Immature natural killer cell (primary cell): ENCODE measurements at regions not wholly inside any gene's neighbourhood (a gene's known extent, or its start where the extent isn't known, plus 50 kb on each side); places are given as distances from the start of the nearest gene placed in this dataset.

Source experiments
- DNase-seq, 3 donors: peaks; one replicate each; pipeline ENCODE4 v3.0.0; 2022; ENCODE audit warnings: mixed read lengths in 1 of 3
- H3K27ac Mint-ChIP-seq, 6 donors: one replicate each; pipeline ENCODE4 v1.8.0; 2020; ENCODE audit warnings: mixed read lengths in 6 of 6, mild to moderate bottlenecking in 5 of 6, inconsistent platforms in 4 of 6, moderate library complexity in 3 of 6
- H3K27me3 Mint-ChIP-seq, 3 donors: one replicate each; pipeline ENCODE4 v1.8.0; 2020 to 2021; ENCODE audit warnings: low read depth in 3 of 3, mild to moderate bottlenecking in 3 of 3, mixed read lengths in 3 of 3, moderate library complexity in 3 of 3, inconsistent platforms in 1 of 3
- H3K36me3 Mint-ChIP-seq, 3 donors: one replicate each; pipeline ENCODE4 v1.8.0; 2020; ENCODE audit warnings: mixed read lengths in 3 of 3, inconsistent platforms in 2 of 3, mild to moderate bottlenecking in 2 of 3
- H3K4me1 Mint-ChIP-seq, 2 donors: one replicate each; pipeline ENCODE4 v1.8.0; 2020; ENCODE audit warnings: inconsistent platforms in 2 of 2, mild to moderate bottlenecking in 2 of 2, mixed read lengths in 2 of 2, moderate library complexity in 1 of 2
- H3K4me3 Mint-ChIP-seq, 5 donors: one replicate each; pipeline ENCODE4 v1.8.0; 2020; ENCODE audit warnings: mild to moderate bottlenecking in 5 of 5, mixed read lengths in 5 of 5, inconsistent platforms in 3 of 5, moderate library complexity in 3 of 5
- H3K9me3 Mint-ChIP-seq, 6 donors: one replicate each; pipeline ENCODE4 v1.8.0; 2020; ENCODE audit warnings: mild to moderate bottlenecking in 6 of 6, mixed read lengths in 6 of 6, inconsistent platforms in 4 of 6, moderate library complexity in 3 of 6

GRCh38 chr13:107907065-107907805 lies 308.1 kb downstream of the LIG4 start:
- no peak for DNase-seq
- Mint-ChIP-seq H3K27ac (no peak overlapping the region), H3K9me3 (peaks cover 8 to 36% (median 22%) of the 10 kb centered on the region in 6 donors), H3K27me3 (peaks cover 0 to 5% (median 0%) of the 10 kb centered on the region in 3 donors), H3K36me3 (no peaks in the 10 kb centered on the region), H3K4me3 (no peak overlapping the region), H3K4me1 (no peaks in the 10 kb centered on the region)

GRCh38 chr13:107906131-107906530 lies 309.2 kb downstream of the LIG4 start:
- no peak overlapping the region for H3K4me3 Mint-ChIP-seq
- H3K27me3 Mint-ChIP-seq, result peaks cover 0 to 5% (median 0%) of the 10 kb centered on the region in 3 donors
- H3K4me1 Mint-ChIP-seq, result no peaks in the 10 kb centered on the region
- H3K36me3 Mint-ChIP-seq, result no peaks in the 10 kb centered on the region
- H3K9me3 Mint-ChIP-seq, result peaks cover 8 to 36% (median 18%) of the 10 kb centered on the region in 6 donors
- DNase-seq, result no peak
- H3K27ac Mint-ChIP-seq, result no peak overlapping the region

- Mint-ChIP-seq H3K4me3 (no peak overlapping the region), H3K27me3 (no peaks in the 10 kb centered on the region), H3K36me3 (no peaks in the 10 kb centered on the region), H3K9me3 (peaks cover 0 to 16% (median 9%) of the 10 kb centered on the region in 6 donors), H3K4me1 (no peaks in the 10 kb centered on the region), H3K27ac (no peak overlapping the region)
- DNase-seq, result no peak
Measured at GRCh38 chr13:107901996-107902562, 313.3 kb downstream of the LIG4 start.

GRCh38 chr13:107901230-107901629 lies 314.1 kb downstream of the LIG4 start:
- Mint-ChIP-seq H3K4me3 (no peak overlapping the region), H3K27ac (no peak overlapping the region), H3K27me3 (no peaks in the 10 kb centered on the region), H3K36me3 (no peaks in the 10 kb centered on the region), H3K9me3 (peaks cover 0 to 22% (median 10%) of the 10 kb centered on the region in 6 donors), H3K4me1 (no peaks in the 10 kb centered on the region)
- no peak for DNase-seq

- DNase-seq, result no peak
- Mint-ChIP-seq H3K27me3 (no peaks in the 10 kb centered on the region), H3K9me3 (peaks cover 0 to 26% (median 11%) of the 10 kb centered on the region in 6 donors), H3K36me3 (no peaks in the 10 kb centered on the region), H3K4me3 (no peak overlapping the region), H3K4me1 (no peaks in the 10 kb centered on the region), H3K27ac (no peak overlapping the region)
Measured at GRCh38 chr13:107900775-107901174, 314.6 kb downstream of the LIG4 start.

- H3K9me3 Mint-ChIP-seq, result peaks cover 14 to 62% (median 21%) of the 10 kb centered on the region in 6 donors
- H3K4me1 Mint-ChIP-seq, result no peaks in the 10 kb centered on the region
- H3K27me3 Mint-ChIP-seq, result peaks cover 0 to 2% (median 0%) of the 10 kb centered on the region in 3 donors
- H3K4me3 Mint-ChIP-seq, result no peak overlapping the region
- H3K36me3 Mint-ChIP-seq, result no peaks in the 10 kb centered on the region
- no peak for DNase-seq
- no peak overlapping the region for H3K27ac Mint-ChIP-seq
Measured at GRCh38 chr13:107886118-107886517, 329.2 kb downstream of the LIG4 start.

- H3K4me3 Mint-ChIP-seq, result no peak overlapping the region
- peaks cover 14 to 53% (median 21%) of the 10 kb centered on the region in 6 donors for H3K9me3 Mint-ChIP-seq
- no peaks in the 10 kb centered on the region for H3K4me1 Mint-ChIP-seq
- no peaks in the 10 kb centered on the region for H3K36me3 Mint-ChIP-seq
- no peak overlapping the region for H3K27ac Mint-ChIP-seq
- no peak for DNase-seq
- H3K27me3 Mint-ChIP-seq, result peaks cover 0 to 2% (median 0%) of the 10 kb centered on the region in 3 donors
Measured at GRCh38 chr13:107884564-107884963, 330.8 kb downstream of the LIG4 start.

GRCh38 chr13:107883561-107884175 lies 331.7 kb downstream of the LIG4 start:
- DNase-seq, result no peak
- Mint-ChIP-seq H3K27me3 (peaks cover 0 to 2% (median 0%) of the 10 kb centered on the region in 3 donors), H3K36me3 (no peaks in the 10 kb centered on the region), H3K4me1 (no peaks in the 10 kb centered on the region), H3K9me3 (peaks cover 11 to 50% (median 18%) of the 10 kb centered on the region in 6 donors), H3K27ac (no peak overlapping the region), H3K4me3 (no peak overlapping the region)

GRCh38 chr13:107882708-107883560 lies 332.4 kb downstream of the LIG4 start:
- no peaks in the 10 kb centered on the region for H3K36me3 Mint-ChIP-seq
- H3K4me1 Mint-ChIP-seq, result no peaks in the 10 kb centered on the region
- DNase-seq, result no peak
- peaks cover 0 to 2% (median 0%) of the 10 kb centered on the region in 3 donors for H3K27me3 Mint-ChIP-seq
- H3K27ac Mint-ChIP-seq, result no peak overlapping the region
- no peak overlapping the region for H3K4me3 Mint-ChIP-seq
- peaks cover 10 to 50% (median 18%) of the 10 kb centered on the region in 6 donors for H3K9me3 Mint-ChIP-seq

- Mint-ChIP-seq H3K27me3 (peaks cover 0 to 2% (median 0%) of the 10 kb centered on the region in 3 donors), H3K9me3 (peaks cover 10 to 49% (median 17%) of the 10 kb centered on the region in 6 donors), H3K27ac (no peak overlapping the region), H3K36me3 (no peaks in the 10 kb centered on the region), H3K4me3 (no peak overlapping the region), H3K4me1 (no peaks in the 10 kb centered on the region)
- no peak for DNase-seq
Measured at GRCh38 chr13:107881362-107881761, 334.0 kb downstream of the LIG4 start.

- Mint-ChIP-seq H3K27me3 (peaks cover 0 to 2% (median 0%) of the 10 kb centered on the region in 3 donors), H3K9me3 (peaks cover 7 to 35% (median 12%) of the 10 kb centered on the region in 6 donors), H3K27ac (no peak overlapping the region), H3K36me3 (no peaks in the 10 kb centered on the region), H3K4me3 (no peak overlapping the region), H3K4me1 (no peaks in the 10 kb centered on the region)
- no peak for DNase-seq
Measured at GRCh38 chr13:107874456-107874855, 340.9 kb downstream of the LIG4 start.

- H3K27me3 Mint-ChIP-seq, result peaks cover 0 to 2% (median 0%) of the 10 kb centered on the region in 3 donors
- DNase-seq, result no peak
- H3K36me3 Mint-ChIP-seq, result no peaks in the 10 kb centered on the region
- H3K9me3 Mint-ChIP-seq, result peaks cover 2 to 32% (median 14%) of the 10 kb centered on the region in 6 donors
- no peak overlapping the region for H3K27ac Mint-ChIP-seq
- H3K4me3 Mint-ChIP-seq, result no peak overlapping the region
- no peaks in the 10 kb centered on the region for H3K4me1 Mint-ChIP-seq
Measured at GRCh38 chr13:107873926-107874325, 341.4 kb downstream of the LIG4 start.

- Mint-ChIP-seq H3K9me3 (peaks cover 5 to 31% (median 7%) of the 10 kb centered on the region in 6 donors), H3K27me3 (peaks cover under 1 to 5% (median 2%) of the 10 kb centered on the region in 3 donors)
Measured at GRCh38 chr13:107870400-107870799, 344.9 kb downstream of the LIG4 start.

More at GRCh38 chr13:107870400-107870799, 344.9 kb downstream of the LIG4 start:
- no peak for DNase-seq
- Mint-ChIP-seq H3K27ac (no peak overlapping the region), H3K4me1 (no peaks in the 10 kb centered on the region), H3K36me3 (peaks cover 0 to 1% (median 0%) of the 10 kb centered on the region in 3 donors), H3K4me3 (no peak overlapping the region)
